ENCODE measurements at regions not wholly inside any gene's neighbourhood (a gene's known extent, or its start where the extent isn't known, plus 50 kb on each side); places are given as distances from the start of the nearest gene placed in this dataset.

- H3K4me3 ChIP-seq (ENCODE audit: low read depth, low read length) = no peak overlapping the region
- no peak for TF ChIP-seq CTCF (IDR thresholded peaks at IDR 0.05; ENCODE audit: control insufficient read depth, extremely low read depth, insufficient read depth)
- no peak for DNase-seq (ENCODE audit: low read depth)
Observed at GRCh38 chr18:34651586-34652369, 58.3 kb upstream of the DTNA start.

DNA sequence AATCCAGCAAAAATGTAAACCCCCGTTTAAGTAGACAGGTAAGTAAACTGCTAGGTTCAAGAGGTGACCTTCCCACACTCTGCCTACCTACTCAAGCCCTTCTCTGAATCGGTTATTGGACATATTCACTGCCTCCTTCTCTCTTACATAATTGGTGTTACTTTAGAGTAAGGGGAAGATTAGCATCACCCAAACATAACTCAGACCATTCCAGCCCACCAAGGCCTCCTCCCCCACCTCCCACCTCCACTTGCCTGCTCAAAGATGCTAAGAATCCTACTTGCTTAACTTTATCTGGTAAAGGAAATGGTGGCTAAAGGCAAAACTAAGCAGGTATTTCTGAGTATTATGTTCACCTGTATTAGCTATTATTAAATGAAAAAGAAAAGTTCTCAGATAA lies 55.0 kb upstream of the DTNA start:
- no peak overlapping the region for H3K4me3 ChIP-seq (ENCODE audit: low read depth, low read length)
- no peak for DNase-seq (ENCODE audit: low read depth)
- no peak for TF ChIP-seq CTCF (IDR thresholded peaks at IDR 0.05; ENCODE audit: control insufficient read depth, extremely low read depth, insufficient read depth)

DNA sequence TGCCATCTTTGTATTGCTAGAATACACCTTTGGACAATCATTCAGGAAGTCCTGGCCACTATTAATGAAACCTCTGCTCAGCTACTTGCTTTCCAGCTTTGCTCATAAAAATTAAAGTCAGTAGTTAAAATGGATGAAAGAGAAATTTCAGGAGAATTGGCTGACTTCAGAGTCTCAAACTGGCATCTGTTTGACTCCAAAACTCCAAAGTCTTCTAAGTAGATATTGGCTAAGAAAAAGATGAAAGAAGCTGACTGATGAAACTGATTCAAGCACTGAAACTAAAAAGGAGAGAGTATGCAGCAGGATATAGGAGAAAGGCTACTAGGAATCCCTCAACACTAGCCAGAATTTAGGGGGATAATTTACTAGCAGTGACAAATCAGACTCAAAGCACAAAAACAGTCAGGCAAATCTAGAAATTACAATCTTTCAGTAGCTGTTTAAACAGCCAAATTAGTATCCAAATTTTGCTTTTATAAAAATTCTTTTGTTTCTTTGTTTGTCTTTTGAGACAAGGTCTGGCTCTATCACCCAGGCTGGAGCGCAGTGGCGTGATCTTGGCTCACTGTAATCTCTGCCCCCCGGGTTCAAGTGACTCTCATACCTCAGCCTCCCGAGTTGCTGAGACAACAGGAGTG lies 52.1 kb upstream of the DTNA start:
- TF ChIP-seq CTCF (IDR thresholded peaks at IDR 0.05; ENCODE audit: control insufficient read depth, extremely low read depth, insufficient read depth) = no peak

DNA sequence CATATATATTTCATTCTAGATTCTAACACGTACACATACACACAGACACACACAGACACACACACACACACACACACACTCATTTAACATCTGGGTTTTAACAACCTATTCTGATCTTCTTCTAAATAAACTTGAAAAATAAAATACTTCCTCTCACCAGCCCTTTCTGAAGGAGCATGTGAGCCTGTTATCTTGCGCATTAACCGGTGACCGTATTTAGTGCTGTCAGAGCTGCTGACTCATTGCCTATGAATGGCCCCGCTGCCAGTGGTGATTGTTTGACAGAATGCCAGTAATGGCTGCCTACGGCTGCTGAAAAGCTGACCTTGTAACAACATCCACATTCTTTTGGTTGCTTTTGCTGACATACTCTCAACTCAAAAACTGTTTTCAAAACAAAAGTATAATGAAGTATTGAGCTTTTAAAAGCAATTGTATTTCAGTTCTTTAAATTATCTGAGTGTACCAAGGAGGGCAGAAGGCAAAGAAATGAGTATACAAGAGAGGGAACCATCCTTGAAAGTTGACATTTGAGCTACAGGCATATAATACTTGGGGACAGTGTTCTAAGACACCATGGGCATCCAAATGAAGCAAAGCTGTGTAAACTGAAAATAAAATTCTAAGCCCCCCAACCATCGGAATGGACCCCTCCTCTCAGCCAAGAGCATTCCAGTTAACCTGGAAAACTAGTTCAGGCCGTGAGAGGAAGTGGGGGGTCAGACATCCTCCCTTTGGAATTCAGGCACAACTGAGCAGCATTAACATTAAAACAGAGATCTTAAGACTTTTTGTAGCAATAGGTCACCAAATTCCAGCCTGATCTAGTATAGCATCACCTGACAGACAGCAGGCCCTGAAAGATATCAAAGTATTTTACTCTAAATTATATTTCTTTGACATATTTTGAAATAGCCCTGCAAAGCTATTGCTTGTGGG lies 50.2 kb upstream of the DTNA start:
- no peak for TF ChIP-seq CTCF (IDR thresholded peaks at IDR 0.05; ENCODE audit: control insufficient read depth, extremely low read depth, insufficient read depth)
- peak; percentile 13 for DNase-seq (ENCODE audit: low read depth)
- no peak overlapping the region for H3K4me3 ChIP-seq (ENCODE audit: low read depth, low read length)

More for the DNA sequence above, 52.1 kb upstream of the DTNA start:
- no peak overlapping the region for H3K4me3 ChIP-seq (ENCODE audit: low read depth, low read length)
- no peak for DNase-seq (ENCODE audit: low read depth)

Measured in LNCaP clone FGC (cell line).